MCF 10A (cell line): ENCODE measurements at regions not wholly inside any gene's neighbourhood (a gene's known extent, or its start where the extent isn't known, plus 50 kb on each side); places are given as distances from the start of the nearest gene placed in this dataset.

Experiments
- BruUV-seq: library from RNA; stranded (reverse); fragments of 400-500 nt; replicated peaks from 2 replicates; lab custom pipeline; 2021; lab: Mats Ljungman, UMichigan
- CTCF ChIA-PET: fragments of 300-600 bp; sonication (Branson Sonifier 250); formaldehyde crosslinking; extraction: SDS; loops from one replicate; lab custom pipeline; 2021; ENCODE audit warnings: antibody characterized with exemption, inconsistent platforms; lab: Yijun Ruan, JAX
- POLR2A ChIA-PET: fragments of 300-600, 350-650 bp; sonication (Branson Sonifier 250); formaldehyde crosslinking; extraction: SDS; loops from one replicate; lab custom pipeline; 2020; ENCODE audit warnings: antibody characterized with exemption, inconsistent platforms; lab: Yijun Ruan, JAX
- DNase-seq: peaks from one replicate; pipeline ENCODE4 v3.0.0-alpha.2; 2018; ENCODE audit not compliant: unreplicated experiment
- H3K27ac Mint-ChIP-seq: one replicate; pipeline ENCODE4 v1.8.0; 2022; ENCODE audit warnings: mild to moderate bottlenecking, low read depth, mixed read lengths; ENCODE audit not compliant: unreplicated experiment
- H3K27me3 Mint-ChIP-seq: one replicate; pipeline ENCODE4 v1.8.0; 2022; ENCODE audit warnings: mixed read lengths; ENCODE audit not compliant: insufficient read depth, unreplicated experiment
- H3K36me3 Mint-ChIP-seq: one replicate; pipeline ENCODE4 v1.8.0; 2022; ENCODE audit warnings: mild to moderate bottlenecking, moderate library complexity, mixed read lengths; ENCODE audit not compliant: insufficient read depth, unreplicated experiment
- H3K4me1 Mint-ChIP-seq: one replicate; pipeline ENCODE4 v1.8.0; 2022; ENCODE audit warnings: mixed read lengths; ENCODE audit not compliant: insufficient read depth, unreplicated experiment
- H3K4me3 Mint-ChIP-seq: one replicate; pipeline ENCODE4 v1.8.0; 2022; ENCODE audit warnings: mild to moderate bottlenecking, moderate library complexity, mixed read lengths; ENCODE audit not compliant: unreplicated experiment
- H3K9me3 Mint-ChIP-seq: one replicate; pipeline ENCODE4 v1.8.0; 2022; ENCODE audit warnings: mixed read lengths; ENCODE audit not compliant: unreplicated experiment
- intact Hi-C: fragments of 100-400 bp; cut with micrococcal nuclease; formaldehyde crosslinking; loops from 2 replicates; pipeline ENCODE4 v1.14.1; 2022
- TF ChIP-seq, protein P1 (sequence below): fragments of 200-600 bp; IDR thresholded peaks from one replicate; pipeline ENCODE4 v1.8.0; 2022; ENCODE audit warnings: antibody characterized with exemption, mild to moderate bottlenecking; ENCODE audit not compliant: unreplicated experiment

DNA sequence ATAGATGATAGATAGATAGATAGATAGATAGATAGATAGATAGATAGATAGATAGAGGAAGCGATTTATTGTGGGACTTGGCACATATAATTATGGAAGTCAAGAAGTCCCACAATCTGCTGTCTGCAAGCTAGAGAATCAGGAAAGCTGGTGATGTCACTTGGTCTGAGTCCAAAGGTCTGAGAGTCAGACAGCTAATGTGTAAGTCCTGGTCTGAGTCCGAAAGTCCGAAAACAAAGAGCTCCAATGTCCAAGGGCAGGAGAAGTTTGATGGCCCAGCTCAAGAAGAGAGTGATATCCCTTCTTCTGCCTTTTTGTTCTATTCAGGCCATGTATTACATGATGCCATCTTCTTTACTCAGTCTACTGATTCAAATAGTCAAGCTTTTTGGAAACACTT is 53.8 kb upstream of the TCF7L2 start:
- H3K27me3 Mint-ChIP-seq: no peaks in the 10 kb centered on the region
- H3K27ac Mint-ChIP-seq: no peak overlapping the region
- H3K4me3 Mint-ChIP-seq: no peak overlapping the region
- intact Hi-C loops: no loop called here
- ChIA-PET POLR2A (no interaction called here), CTCF (interaction anchor here (0.6 kb wide), 2 partner anchors 44 to 418 kb away, joined by 3 read pairs; no protein-coding TSS in a partner anchor)
- no TSS peak for BruUV-seq
- no peak for DNase-seq
- no peaks in the 10 kb centered on the region for H3K36me3 Mint-ChIP-seq
- H3K9me3 Mint-ChIP-seq: no peaks in the 10 kb centered on the region
- H3K4me1 Mint-ChIP-seq: no peaks in the 10 kb centered on the region
- TF ChIP-seq, protein P1, sequence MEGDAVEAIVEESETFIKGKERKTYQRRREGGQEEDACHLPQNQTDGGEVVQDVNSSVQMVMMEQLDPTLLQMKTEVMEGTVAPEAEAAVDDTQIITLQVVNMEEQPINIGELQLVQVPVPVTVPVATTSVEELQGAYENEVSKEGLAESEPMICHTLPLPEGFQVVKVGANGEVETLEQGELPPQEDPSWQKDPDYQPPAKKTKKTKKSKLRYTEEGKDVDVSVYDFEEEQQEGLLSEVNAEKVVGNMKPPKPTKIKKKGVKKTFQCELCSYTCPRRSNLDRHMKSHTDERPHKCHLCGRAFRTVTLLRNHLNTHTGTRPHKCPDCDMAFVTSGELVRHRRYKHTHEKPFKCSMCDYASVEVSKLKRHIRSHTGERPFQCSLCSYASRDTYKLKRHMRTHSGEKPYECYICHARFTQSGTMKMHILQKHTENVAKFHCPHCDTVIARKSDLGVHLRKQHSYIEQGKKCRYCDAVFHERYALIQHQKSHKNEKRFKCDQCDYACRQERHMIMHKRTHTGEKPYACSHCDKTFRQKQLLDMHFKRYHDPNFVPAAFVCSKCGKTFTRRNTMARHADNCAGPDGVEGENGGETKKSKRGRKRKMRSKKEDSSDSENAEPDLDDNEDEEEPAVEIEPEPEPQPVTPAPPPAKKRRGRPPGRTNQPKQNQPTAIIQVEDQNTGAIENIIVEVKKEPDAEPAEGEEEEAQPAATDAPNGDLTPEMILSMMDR: no peak

DNA sequence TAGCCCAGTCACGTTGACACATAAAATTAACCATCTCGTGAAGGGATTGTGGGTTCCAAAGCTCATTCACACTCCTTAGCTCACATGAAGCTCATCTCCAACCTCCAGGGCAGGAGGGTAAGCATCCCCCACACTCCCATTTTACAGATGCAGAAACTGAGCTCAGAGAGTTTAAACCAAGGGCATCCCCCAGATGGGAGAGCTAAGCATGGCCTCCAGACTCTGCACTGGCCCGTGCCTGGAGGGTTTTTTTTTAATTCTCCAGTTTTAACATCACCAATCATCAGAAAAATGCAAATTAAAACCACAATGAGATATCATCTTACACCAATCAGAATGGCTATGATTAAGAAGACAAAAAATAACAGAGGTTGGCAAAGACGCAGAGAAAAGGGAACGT is 53.3 kb upstream of the TCF7L2 start:
- Mint-ChIP-seq H3K27me3 (no peaks in the 10 kb centered on the region), H3K9me3 (no peaks in the 10 kb centered on the region), H3K4me1 (no peaks in the 10 kb centered on the region), H3K27ac (no peak overlapping the region), H3K36me3 (no peaks in the 10 kb centered on the region), H3K4me3 (no peak overlapping the region)
- DNase-seq: no peak
- TF ChIP-seq, protein P1: no peak
- intact Hi-C loops: no loop called here
- no TSS peak for BruUV-seq
- POLR2A ChIA-PET: no interaction called here
- CTCF ChIA-PET: no interaction called here

DNA sequence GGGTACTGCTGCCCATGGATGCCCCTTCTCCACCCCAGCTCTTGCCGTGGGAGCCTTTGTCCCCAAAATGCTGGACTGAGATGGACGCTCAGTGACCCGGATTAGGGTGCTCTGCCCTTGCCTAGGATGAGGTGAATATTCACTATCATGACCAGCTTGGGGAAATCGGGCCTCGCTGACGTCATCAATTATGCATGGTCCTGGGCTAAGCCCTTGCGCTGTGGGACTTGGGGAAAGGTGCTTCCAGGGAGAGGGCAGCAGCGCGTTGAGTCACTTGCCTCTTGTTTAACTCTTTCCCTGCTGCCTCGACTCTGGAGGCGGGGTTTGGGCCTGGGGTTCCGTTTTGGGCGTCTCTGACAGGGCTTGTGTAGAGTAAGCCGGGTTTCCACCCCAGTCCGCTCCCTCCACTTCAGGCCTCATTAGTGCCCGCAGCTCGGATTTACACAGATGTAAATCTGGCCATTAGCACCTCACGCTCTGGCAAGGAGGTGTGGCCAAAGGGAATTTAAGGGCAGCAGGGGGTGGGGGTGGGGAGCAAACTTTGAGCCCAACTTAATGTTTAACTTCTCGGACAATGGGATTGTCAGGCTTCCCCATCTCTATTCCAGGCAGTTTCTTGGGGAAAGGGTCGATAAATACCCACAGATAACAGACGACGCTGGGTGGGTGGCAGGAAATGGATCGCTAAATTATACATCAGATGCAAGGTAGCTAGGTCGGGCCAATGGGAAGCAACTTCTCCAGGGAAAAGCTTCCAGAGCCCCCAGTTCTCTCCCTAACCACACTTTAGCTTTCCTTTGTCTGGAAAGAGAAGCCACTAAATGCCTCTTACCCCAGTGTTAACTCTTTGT is 51.3 kb upstream of the TCF7L2 start:
- POLR2A ChIA-PET: interaction anchor here (0.7 kb wide), 2 partner anchors 16 to 211 kb away, joined by 3 to 4 read pairs; no protein-coding TSS in a partner anchor
- CTCF ChIA-PET: interaction anchor here (0.7 kb wide), 1 partner anchor 109 kb away, joined by 4 read pairs; no protein-coding TSS in a partner anchor
- intact Hi-C loops: no loop called here
- peaks cover under 1% of the 10 kb centered on the region for H3K4me1 Mint-ChIP-seq
- H3K27me3 Mint-ChIP-seq: no peaks in the 10 kb centered on the region
- H3K36me3 Mint-ChIP-seq: no peaks in the 10 kb centered on the region
- no peak for DNase-seq
- TF ChIP-seq, protein P1: no peak
- BruUV-seq: no TSS peak
- no peak overlapping the region for H3K4me3 Mint-ChIP-seq
- H3K27ac Mint-ChIP-seq: no peak overlapping the region
- no peaks in the 10 kb centered on the region for H3K9me3 Mint-ChIP-seq

- no TSS peak for BruUV-seq
- Mint-ChIP-seq H3K9me3 (no peaks in the 10 kb centered on the region), H3K4me3 (no peak overlapping the region), H3K4me1 (peaks cover 4% of the 10 kb centered on the region), H3K36me3 (no peaks in the 10 kb centered on the region), H3K27ac (no peak overlapping the region), H3K27me3 (no peaks in the 10 kb centered on the region)
- CTCF ChIA-PET: interaction anchor here (0.7 kb wide), 1 partner anchor 108 kb away, joined by 4 read pairs; no protein-coding TSS in a partner anchor
- TF ChIP-seq, protein P1: no peak
- intact Hi-C loops: no loop called here
- DNase-seq: no peak
- POLR2A ChIA-PET: interaction anchor here (0.7 kb wide), 1 partner anchor 17 kb away, joined by 4 read pairs; no protein-coding TSS in a partner anchor
Observed at GRCh38 chr10:112899391-112900065, 50.5 kb upstream of the TCF7L2 start.
